HG02973 (cell line): ENCODE measurements at regions not wholly inside any gene's neighbourhood (a gene's known extent, or its start where the extent isn't known, plus 50 kb on each side); places are given as distances from the start of the nearest gene placed in this dataset.

Experiments used
- ATAC-seq: cut with Tn5 transposase; IDR thresholded peaks from one replicate; pipeline ENCODE4 v1.9.1; 2021; ENCODE audit warnings: moderate library complexity; ENCODE audit not compliant: unreplicated experiment

GRCh38 chr15:81492969-81493645 lies 119.1 kb upstream of the TMC3 start:
- ATAC-seq, result no peak

GRCh38 chr15:81492331-81492968 lies 118.4 kb upstream of the TMC3 start:
- ATAC-seq, result no peak

GRCh38 chr15:81491414-81492096 lies 117.5 kb upstream of the TMC3 start:
- ATAC-seq, result no peak

- ATAC-seq, result no peak
Observed at GRCh38 chr15:81485806-81486205, 111.8 kb upstream of the TMC3 start.

GRCh38 chr15:81484086-81484955 lies 110.3 kb upstream of the TMC3 start:
- no peak for ATAC-seq

- no peak for ATAC-seq
Observed at GRCh38 chr15:81483496-81483895, 109.5 kb upstream of the TMC3 start.

- ATAC-seq, result no peak
Observed at GRCh38 chr15:81481346-81481745, 107.3 kb upstream of the TMC3 start.

- ATAC-seq, result no peak
Observed at GRCh38 chr15:81480645-81481053, 106.6 kb upstream of the TMC3 start.

- ATAC-seq, result no peak
Observed at GRCh38 chr15:81478354-81478753, 104.3 kb upstream of the TMC3 start.

- ATAC-seq, result no peak
Observed at GRCh38 chr15:81475926-81476325, 101.9 kb upstream of the TMC3 start.

- ATAC-seq, result no peak
Observed at GRCh38 chr15:81475471-81475870, 101.5 kb upstream of the TMC3 start.

- no peak for ATAC-seq
Observed at GRCh38 chr15:81473946-81474345, 99.9 kb upstream of the TMC3 start.

GRCh38 chr15:81473177-81473576 lies 99.2 kb upstream of the TMC3 start:
- no peak for ATAC-seq

GRCh38 chr15:81471151-81471550 lies 97.1 kb upstream of the TMC3 start:
- no peak for ATAC-seq

- no peak for ATAC-seq
Observed at GRCh38 chr15:81469154-81469553, 95.1 kb upstream of the TMC3 start.

GRCh38 chr15:81466741-81467140 lies 92.7 kb upstream of the TMC3 start:
- ATAC-seq, result no peak

GRCh38 chr15:81454024-81454423 lies 80.0 kb upstream of the TMC3 start:
- ATAC-seq, result no peak

- no peak for ATAC-seq
Observed at GRCh38 chr15:81450721-81451120, 76.7 kb upstream of the TMC3 start.

- ATAC-seq, result no peak
Observed at GRCh38 chr15:81449836-81450474, 75.9 kb upstream of the TMC3 start.

- no peak for ATAC-seq
Observed at GRCh38 chr15:81443040-81443820, 69.2 kb upstream of the TMC3 start.
